Hepatocyte (in vitro differentiated cells): ENCODE measurements at regions not wholly inside any gene's neighbourhood (a gene's known extent, or its start where the extent isn't known, plus 50 kb on each side); places are given as distances from the start of the nearest gene placed in this dataset.

ENCODE experiments used
- EZH2 ChIP-seq: fragments of 200-600 bp; sonication (generic); IDR thresholded peaks from 2 replicates; pipeline ENCODE4 v1.6.1; 2016; ENCODE audit warnings: antibody characterized with exemption, mild to moderate bottlenecking, borderline replicate concordance
- TF ChIP-seq, protein P1 (sequence below): fragments of 200-600 bp; sonication (generic); IDR thresholded peaks from 2 replicates; pipeline ENCODE4 v1.5.1; 2016; ENCODE audit warnings: antibody characterized with exemption, mild to moderate bottlenecking; ENCODE audit not compliant: poor library complexity

GRCh38 chr6:48325701-48326100 lies 214.7 kb upstream of the PTCHD4 start:
- TF ChIP-seq, protein P1, sequence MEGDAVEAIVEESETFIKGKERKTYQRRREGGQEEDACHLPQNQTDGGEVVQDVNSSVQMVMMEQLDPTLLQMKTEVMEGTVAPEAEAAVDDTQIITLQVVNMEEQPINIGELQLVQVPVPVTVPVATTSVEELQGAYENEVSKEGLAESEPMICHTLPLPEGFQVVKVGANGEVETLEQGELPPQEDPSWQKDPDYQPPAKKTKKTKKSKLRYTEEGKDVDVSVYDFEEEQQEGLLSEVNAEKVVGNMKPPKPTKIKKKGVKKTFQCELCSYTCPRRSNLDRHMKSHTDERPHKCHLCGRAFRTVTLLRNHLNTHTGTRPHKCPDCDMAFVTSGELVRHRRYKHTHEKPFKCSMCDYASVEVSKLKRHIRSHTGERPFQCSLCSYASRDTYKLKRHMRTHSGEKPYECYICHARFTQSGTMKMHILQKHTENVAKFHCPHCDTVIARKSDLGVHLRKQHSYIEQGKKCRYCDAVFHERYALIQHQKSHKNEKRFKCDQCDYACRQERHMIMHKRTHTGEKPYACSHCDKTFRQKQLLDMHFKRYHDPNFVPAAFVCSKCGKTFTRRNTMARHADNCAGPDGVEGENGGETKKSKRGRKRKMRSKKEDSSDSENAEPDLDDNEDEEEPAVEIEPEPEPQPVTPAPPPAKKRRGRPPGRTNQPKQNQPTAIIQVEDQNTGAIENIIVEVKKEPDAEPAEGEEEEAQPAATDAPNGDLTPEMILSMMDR: no peak
- no peak for TF ChIP-seq EZH2
